ENCODE measurements at regions not wholly inside any gene's neighbourhood (a gene's known extent, or its start where the extent isn't known, plus 50 kb on each side); places are given as distances from the start of the nearest gene placed in this dataset.
"Not testable (repeated sequence)": the region's sequence is repeated elsewhere in the genome, so short reads cannot be mapped to it uniquely, and the experiment has no call there.

DNA sequence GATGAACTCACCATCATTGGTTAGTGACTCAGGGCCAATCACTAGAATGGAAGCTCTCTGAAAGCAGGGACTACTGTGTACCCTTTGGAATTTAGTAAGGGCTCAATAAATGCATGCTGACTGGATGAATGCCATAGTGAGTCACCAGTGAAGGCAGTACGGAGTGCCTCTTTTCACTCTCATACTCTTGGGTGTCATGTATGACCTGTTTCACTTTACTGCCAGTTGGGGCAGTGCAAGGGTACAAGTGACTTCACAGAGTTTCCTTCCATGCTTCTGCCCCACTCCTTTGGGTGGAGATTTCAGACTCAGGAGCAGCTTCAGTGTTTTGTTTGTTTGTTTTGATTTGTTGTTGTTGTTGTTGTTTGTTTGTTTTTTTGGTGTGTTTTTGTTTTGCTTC, 57.7 kb downstream of the SOX3 start:
- H3K4me3 Mint-ChIP-seq: no peak overlapping the region
- no peaks in the 10 kb centered on the region for H3K36me3 Mint-ChIP-seq (ENCODE audit: insufficient read depth)
- DNase-seq (no peak), ATAC-seq (no peak)
- no peaks in the 10 kb centered on the region for H3K9me3 Mint-ChIP-seq
- H3K4me1 Mint-ChIP-seq (ENCODE audit: low read depth): no peaks in the 10 kb centered on the region
- H3K27me3 Mint-ChIP-seq (ENCODE audit: low read depth): no peaks in the 10 kb centered on the region

- no peak overlapping the region for H3K4me3 Mint-ChIP-seq
- DNase-seq (no peak), ATAC-seq (no peak)
- peaks cover 3% of the 10 kb centered on the region for H3K27me3 Mint-ChIP-seq (ENCODE audit: low read depth)
- H3K9me3 Mint-ChIP-seq: no peaks in the 10 kb centered on the region
- H3K36me3 Mint-ChIP-seq (ENCODE audit: insufficient read depth): no peaks in the 10 kb centered on the region
- no peaks in the 10 kb centered on the region for H3K4me1 Mint-ChIP-seq (ENCODE audit: low read depth)
Measured at GRCh38 chrX:140440876-140441275, 64.0 kb downstream of the SOX3 start.

DNA sequence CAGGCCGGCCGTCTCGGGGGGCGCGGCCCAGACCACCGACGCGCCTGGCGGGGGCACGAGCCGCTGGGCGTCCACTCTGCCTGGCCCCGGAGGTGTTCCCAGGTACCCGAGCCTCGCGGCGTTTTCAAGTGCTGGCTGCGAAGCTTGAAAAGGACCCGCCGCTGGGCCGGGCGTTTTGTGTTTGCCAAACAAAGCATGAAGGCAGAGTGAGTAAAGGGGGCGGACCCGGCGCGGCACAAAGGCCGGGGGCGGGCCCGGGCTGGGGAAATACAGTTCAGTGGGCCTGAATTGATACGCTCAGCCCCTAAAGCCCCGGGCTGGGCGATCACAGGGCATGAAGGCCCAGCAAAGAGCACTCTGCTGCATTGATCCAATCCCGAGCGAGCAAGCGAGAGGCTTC, 65.4 kb downstream of the SOX3 start:
- H3K27me3 Mint-ChIP-seq (ENCODE audit: low read depth): peaks cover 3% of the 10 kb centered on the region
- DNase-seq (no peak), ATAC-seq (no peak)
- no peaks in the 10 kb centered on the region for H3K4me1 Mint-ChIP-seq (ENCODE audit: low read depth)
- H3K9me3 Mint-ChIP-seq: no peaks in the 10 kb centered on the region
- H3K4me3 Mint-ChIP-seq: no peak overlapping the region
- H3K36me3 Mint-ChIP-seq (ENCODE audit: insufficient read depth): no peaks in the 10 kb centered on the region

DNA sequence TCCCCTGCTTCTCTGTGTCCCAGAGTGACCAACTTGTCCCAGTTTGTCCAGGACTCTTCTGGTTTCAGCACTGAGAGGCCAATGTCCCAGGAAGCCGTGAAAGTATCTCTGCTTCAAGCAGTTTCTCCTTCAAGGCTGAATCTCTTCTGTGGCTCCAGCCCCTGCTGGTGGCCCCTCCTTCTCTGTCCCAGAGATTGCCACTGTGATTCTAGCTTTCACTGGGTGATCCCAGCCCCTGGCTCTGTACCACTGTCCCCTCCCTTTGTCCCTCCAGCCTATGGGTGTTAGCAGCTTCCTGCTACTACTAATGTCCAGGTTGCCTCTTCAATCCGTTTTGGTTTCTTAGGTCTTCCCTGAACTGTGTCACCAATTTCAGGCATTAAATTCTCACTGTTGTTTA, 70.5 kb downstream of the SOX3 start:
- H3K27me3 Mint-ChIP-seq (ENCODE audit: low read depth): no peaks in the 10 kb centered on the region
- no peaks in the 10 kb centered on the region for H3K9me3 Mint-ChIP-seq
- DNase-seq (no peak), ATAC-seq (no peak)
- no peaks in the 10 kb centered on the region for H3K4me1 Mint-ChIP-seq (ENCODE audit: low read depth)
- H3K4me3 Mint-ChIP-seq: no peak overlapping the region
- H3K36me3 Mint-ChIP-seq (ENCODE audit: insufficient read depth): no peaks in the 10 kb centered on the region

DNA sequence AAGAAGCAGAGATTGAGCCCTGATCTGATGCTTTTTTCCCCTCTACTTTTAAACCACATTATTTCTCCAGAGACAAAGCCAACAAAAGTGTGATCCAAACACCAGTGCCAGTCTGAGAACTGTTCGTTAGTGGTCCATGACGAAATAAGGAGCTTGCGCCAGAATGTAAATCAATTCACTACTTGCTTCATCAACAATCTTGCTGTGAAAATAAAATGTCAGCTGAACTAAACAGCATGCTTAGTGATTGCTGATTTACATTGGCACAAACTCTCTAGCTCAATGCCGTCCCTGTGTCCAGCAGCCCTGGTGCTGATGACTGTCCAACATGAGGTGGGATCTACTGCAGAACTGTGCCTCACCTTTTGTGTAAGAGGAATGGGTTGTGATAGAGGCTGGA, 71.3 kb downstream of the SOX3 start:
- no peaks in the 10 kb centered on the region for H3K4me1 Mint-ChIP-seq (ENCODE audit: low read depth)
- no peak for DNase-seq
- H3K27me3 Mint-ChIP-seq (ENCODE audit: low read depth): no peaks in the 10 kb centered on the region
- H3K4me3 Mint-ChIP-seq: no peak overlapping the region
- H3K36me3 Mint-ChIP-seq (ENCODE audit: insufficient read depth): no peaks in the 10 kb centered on the region
- H3K9me3 Mint-ChIP-seq: no peaks in the 10 kb centered on the region
- ATAC-seq: no peak

DNA sequence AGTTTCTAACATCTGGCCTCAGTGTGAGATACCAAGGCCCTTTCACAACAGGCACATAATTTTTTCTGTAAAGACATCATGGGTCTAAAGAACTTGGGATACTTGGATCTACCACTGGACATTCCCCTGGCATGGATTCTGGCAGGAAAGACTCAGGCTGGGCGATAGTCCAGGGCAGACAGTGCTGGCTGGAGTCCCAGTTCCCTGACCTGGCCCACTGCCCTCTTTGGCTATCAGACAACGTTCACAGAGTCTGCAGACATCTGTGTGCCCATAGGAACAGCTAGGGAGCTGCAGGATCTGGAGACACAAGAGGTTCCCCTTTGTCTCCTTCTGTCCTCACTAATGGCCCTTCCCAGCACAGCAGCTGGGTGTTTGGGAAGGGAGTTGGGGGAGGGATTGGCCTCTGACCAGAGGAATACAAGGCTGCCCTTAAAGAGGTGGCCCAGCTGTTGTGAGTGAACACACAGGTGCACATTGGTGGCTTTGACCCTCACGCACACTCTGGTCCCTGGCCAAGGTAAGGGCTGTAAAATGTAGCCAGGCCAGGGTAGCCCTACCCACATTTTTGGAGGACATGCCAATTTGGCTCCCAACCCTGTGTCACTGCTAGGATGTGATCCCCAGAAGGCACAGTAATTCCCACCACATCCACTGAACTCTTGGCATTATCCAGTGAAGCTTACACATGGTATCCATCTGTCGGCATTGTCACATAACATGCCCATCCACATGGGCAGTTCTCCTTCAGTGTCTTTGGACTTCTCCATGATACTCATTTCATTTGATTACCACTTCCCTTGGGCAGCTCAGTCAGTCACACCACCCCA, 72.3 kb downstream of the SOX3 start:
- H3K36me3 Mint-ChIP-seq (ENCODE audit: insufficient read depth): no peaks in the 10 kb centered on the region
- no peak overlapping the region for H3K4me3 Mint-ChIP-seq

GRCh38 chrX:140431521-140431920, 73.3 kb downstream of the SOX3 start:
- no peaks in the 10 kb centered on the region for H3K27me3 Mint-ChIP-seq (ENCODE audit: low read depth)

More for the DNA sequence above, 72.3 kb downstream of the SOX3 start:
- no peaks in the 10 kb centered on the region for H3K4me1 Mint-ChIP-seq (ENCODE audit: low read depth)
- no peaks in the 10 kb centered on the region for H3K27me3 Mint-ChIP-seq (ENCODE audit: low read depth)
- DNase-seq: no peak
- H3K9me3 Mint-ChIP-seq: no peaks in the 10 kb centered on the region
- no peak for ATAC-seq

DNA sequence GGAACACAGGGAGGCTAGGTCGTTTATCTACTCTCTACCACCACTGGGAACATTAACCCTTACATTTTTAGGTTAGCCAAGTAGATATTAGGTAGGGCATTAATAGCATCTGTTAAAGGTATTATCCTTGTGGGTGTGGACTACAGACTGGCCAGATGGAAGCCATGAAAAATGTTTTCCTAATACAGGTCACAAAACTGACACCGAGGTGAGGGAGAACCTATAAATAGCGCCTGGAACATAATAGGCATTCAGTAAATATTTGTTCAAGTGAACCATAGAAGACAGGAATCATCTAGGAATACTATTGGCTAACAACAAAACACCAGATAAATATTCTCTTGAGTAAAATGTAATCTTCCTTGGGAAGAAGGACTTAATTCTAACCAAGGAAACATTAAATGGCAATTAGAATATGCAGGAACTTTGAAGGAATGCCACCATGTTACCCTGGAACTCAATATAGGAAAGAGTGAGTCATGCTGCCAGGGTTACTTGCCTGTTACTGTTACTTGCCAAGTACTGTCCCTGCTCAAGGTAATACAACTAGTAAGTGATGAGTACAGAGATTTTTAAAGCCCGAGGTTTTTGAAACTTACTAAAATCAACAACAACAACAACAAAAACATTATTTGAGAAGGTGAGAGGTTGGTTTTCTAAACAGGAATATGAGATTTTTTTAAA, 79.0 kb downstream of the SOX3 start:
- H3K4me1 Mint-ChIP-seq (ENCODE audit: low read depth): no peaks in the 10 kb centered on the region
- no peak overlapping the region for H3K4me3 Mint-ChIP-seq
- H3K36me3 Mint-ChIP-seq (ENCODE audit: insufficient read depth): no peaks in the 10 kb centered on the region
- ATAC-seq (no peak), DNase-seq (no peak)
- H3K27me3 Mint-ChIP-seq (ENCODE audit: low read depth): no peaks in the 10 kb centered on the region
- H3K9me3 Mint-ChIP-seq: no peaks in the 10 kb centered on the region

More at GRCh38 chrX:140431521-140431920, 73.3 kb downstream of the SOX3 start:
- Mint-ChIP-seq H3K4me3 (no peak overlapping the region), H3K4me1 (ENCODE audit: low read depth) (no peaks in the 10 kb centered on the region), H3K9me3 (no peaks in the 10 kb centered on the region), H3K36me3 (ENCODE audit: insufficient read depth) (no peaks in the 10 kb centered on the region)
- ATAC-seq: no peak
- DNase-seq: no peak

DNA sequence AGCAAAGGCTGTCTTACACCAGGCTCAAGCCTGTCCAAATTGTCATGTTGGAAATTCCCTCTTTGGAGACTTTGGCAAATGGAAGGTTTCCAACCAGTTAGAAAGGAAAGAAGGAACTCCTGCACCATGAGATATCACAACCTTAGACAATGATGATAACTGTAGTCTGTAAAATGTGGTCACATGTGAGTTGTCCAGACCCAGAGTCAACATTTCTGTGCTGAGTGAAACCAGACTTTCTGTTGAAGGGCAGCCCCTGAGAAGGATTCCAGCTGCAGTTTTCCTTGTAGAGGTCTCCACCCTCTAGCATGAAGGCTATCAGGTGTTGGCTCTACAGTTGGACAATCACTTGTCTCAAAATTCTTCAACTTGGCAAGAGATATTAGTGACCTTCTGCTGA, 82.4 kb downstream of the SOX3 start:
- no peaks in the 10 kb centered on the region for H3K27me3 Mint-ChIP-seq (ENCODE audit: low read depth)
- H3K4me3 Mint-ChIP-seq: no peak overlapping the region
- ATAC-seq: no peak
- H3K9me3 Mint-ChIP-seq: no peaks in the 10 kb centered on the region
- no peak for DNase-seq
- no peaks in the 10 kb centered on the region for H3K36me3 Mint-ChIP-seq (ENCODE audit: insufficient read depth)
- H3K4me1 Mint-ChIP-seq (ENCODE audit: low read depth): no peaks in the 10 kb centered on the region

DNA sequence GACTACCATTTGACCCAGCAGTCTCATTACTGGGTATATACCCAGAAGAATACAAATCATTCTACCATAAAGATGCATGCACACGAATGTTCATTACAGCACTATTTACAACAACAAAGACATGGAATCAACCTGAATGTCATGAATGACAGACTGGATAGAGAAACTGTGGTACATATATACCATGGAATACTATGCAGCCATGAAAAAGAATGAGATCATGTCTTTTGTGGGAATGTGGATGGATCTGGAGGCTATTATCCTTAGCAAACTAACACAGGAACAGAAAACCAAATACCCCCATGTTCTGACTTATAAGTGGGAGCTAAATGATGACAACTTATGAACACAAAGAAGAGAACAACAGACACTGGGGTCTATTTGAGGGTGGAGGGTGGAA, 102.7 kb downstream of the SOX3 start:
- H3K27me3 Mint-ChIP-seq (ENCODE audit: low read depth); H3K4me1 Mint-ChIP-seq (ENCODE audit: low read depth); H3K36me3 Mint-ChIP-seq (ENCODE audit: insufficient read depth); H3K4me3 Mint-ChIP-seq; DNase-seq; ATAC-seq; H3K9me3 Mint-ChIP-seq: not testable (repeated sequence)

GRCh38 chrX:140396326-140396725, 108.5 kb downstream of the SOX3 start:
- H3K4me1 Mint-ChIP-seq (ENCODE audit: low read depth); DNase-seq; ATAC-seq; H3K9me3 Mint-ChIP-seq; H3K4me3 Mint-ChIP-seq; H3K36me3 Mint-ChIP-seq (ENCODE audit: insufficient read depth); H3K27me3 Mint-ChIP-seq (ENCODE audit: low read depth): not testable (repeated sequence)

DNA sequence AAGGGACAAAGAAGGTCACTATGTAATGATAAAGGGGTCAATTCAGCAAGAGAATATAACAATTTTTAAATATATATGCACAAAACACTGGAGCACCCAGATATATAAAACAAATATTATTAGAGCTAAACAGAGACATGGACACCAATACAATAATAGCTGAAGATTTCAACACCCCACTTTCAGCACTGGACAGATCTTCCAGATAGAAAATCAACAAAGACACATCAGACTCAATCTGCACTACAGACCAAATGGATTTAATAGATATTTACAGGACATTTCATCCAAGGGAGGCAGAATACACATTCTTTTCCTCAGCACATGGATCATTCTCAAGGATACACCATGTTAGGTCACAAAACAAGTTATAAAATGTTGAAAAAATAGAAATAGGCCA, 111.4 kb downstream of the SOX3 start:
- no peak for ATAC-seq

DNA sequence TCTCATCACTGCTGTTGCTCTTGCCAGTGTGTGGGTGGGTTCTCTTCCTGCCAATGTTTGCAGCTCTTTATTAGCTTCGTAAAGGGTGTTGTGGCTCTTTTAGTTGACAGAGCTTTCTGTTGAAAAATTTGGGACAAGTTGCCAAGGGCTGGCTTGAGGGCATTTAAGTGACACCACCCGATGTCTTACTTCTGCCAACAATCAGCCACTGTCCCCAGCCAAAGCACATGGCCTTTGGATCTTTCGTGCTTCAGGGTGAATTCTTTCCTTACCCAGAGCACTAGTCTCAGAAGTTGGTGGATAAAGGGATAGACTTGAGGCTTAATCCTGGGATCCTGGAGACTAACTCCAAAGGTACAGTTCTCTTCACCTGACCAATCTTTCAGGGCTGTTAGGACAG, 113.6 kb downstream of the SOX3 start:
- Mint-ChIP-seq H3K36me3 (ENCODE audit: insufficient read depth) (no peaks in the 10 kb centered on the region), H3K4me3 (no peak overlapping the region), H3K9me3 (no peaks in the 10 kb centered on the region), H3K27me3 (ENCODE audit: low read depth) (no peaks in the 10 kb centered on the region), H3K4me1 (ENCODE audit: low read depth) (no peaks in the 10 kb centered on the region)
- no peak for ATAC-seq
- no peak for DNase-seq

More for the DNA sequence above, 111.4 kb downstream of the SOX3 start:
- Mint-ChIP-seq H3K4me3 (no peak overlapping the region), H3K9me3 (no peaks in the 10 kb centered on the region), H3K27me3 (ENCODE audit: low read depth) (no peaks in the 10 kb centered on the region), H3K36me3 (ENCODE audit: insufficient read depth) (no peaks in the 10 kb centered on the region), H3K4me1 (ENCODE audit: low read depth) (no peaks in the 10 kb centered on the region)
- no peak for DNase-seq

- no peaks in the 10 kb centered on the region for H3K27me3 Mint-ChIP-seq (ENCODE audit: low read depth)
- H3K4me3 Mint-ChIP-seq: no peak overlapping the region
- DNase-seq: no peak
- H3K9me3 Mint-ChIP-seq: no peaks in the 10 kb centered on the region
- ATAC-seq: no peak
- no peaks in the 10 kb centered on the region for H3K4me1 Mint-ChIP-seq (ENCODE audit: low read depth)
- H3K36me3 Mint-ChIP-seq (ENCODE audit: insufficient read depth): no peaks in the 10 kb centered on the region
Measured at GRCh38 chrX:140389331-140389730, 115.5 kb downstream of the SOX3 start.

GRCh38 chrX:140362861-140363260, 142.0 kb downstream of the SOX3 start:
- DNase-seq: no peak
- no peak overlapping the region for H3K4me3 Mint-ChIP-seq
- H3K9me3 Mint-ChIP-seq: no peaks in the 10 kb centered on the region
- no peak for ATAC-seq
- H3K27me3 Mint-ChIP-seq (ENCODE audit: low read depth): no peaks in the 10 kb centered on the region
- no peaks in the 10 kb centered on the region for H3K4me1 Mint-ChIP-seq (ENCODE audit: low read depth)
- H3K36me3 Mint-ChIP-seq (ENCODE audit: insufficient read depth): no peaks in the 10 kb centered on the region

All from activated T-cell treated with anti-CD3 and anti-CD28 coated beads, Interleukin-2, amount 50 U/mL, for 4 hours (primary cell).